HL-60 (cell line): ENCODE measurements at regions not wholly inside any gene's neighbourhood (a gene's known extent, or its start where the extent isn't known, plus 50 kb on each side); places are given as distances from the start of the nearest gene placed in this dataset.

ENCODE experiments used
- DNase-seq, 2 experiments: peaks; one replicate each; pipeline ENCODE4 v3.0.0-alpha.2; 2010 to 2020; ENCODE audit warnings: low read depth in 1 of 2, low spot score in 1 of 2
- H3K27ac ChIP-seq: fragments of 250-450 bp; sonication (Bioruptor Pico); replicated peaks from 2 replicates; pipeline ENCODE4 v1.5.1; 2020; ENCODE audit warnings: mild to moderate bottlenecking, moderate library complexity
- H3K27me3 ChIP-seq: fragments of 250-450 bp; sonication (Bioruptor Pico); 2 replicates; pipeline ENCODE4 v1.5.1; 2021; ENCODE audit warnings: mild to moderate bottlenecking, moderate library complexity; ENCODE audit not compliant: insufficient read depth, poor library complexity, severe bottlenecking
- H3K4me3 ChIP-seq: replicated peaks from 2 replicates; pipeline ENCODE4 v1.5.1; 2011; ENCODE audit warnings: mild to moderate bottlenecking, control low read depth, low read length; ENCODE audit not compliant: insufficient read depth
- GABPA ChIP-seq: IDR thresholded peaks from 2 replicates; pipeline ENCODE4 v1.6.1; 2012; ENCODE audit warnings: low read depth
- POLR2AphosphoS5 ChIP-seq: IDR thresholded peaks from 2 replicates; pipeline ENCODE4 v1.6.1; 2012; ENCODE audit warnings: low read depth
- REST ChIP-seq: IDR thresholded peaks from 2 replicates; pipeline ENCODE4 v1.6.1; 2012; ENCODE audit warnings: low read depth; ENCODE audit not compliant: insufficient replicate concordance
- SPI1 ChIP-seq: IDR thresholded peaks from 2 replicates; pipeline ENCODE4 v1.6.1; 2012; ENCODE audit warnings: low read depth, mild to moderate bottlenecking, borderline replicate concordance
- TF ChIP-seq, protein P1 (sequence below): IDR thresholded peaks from one replicate; pipeline ENCODE4 v1.5.1; 2011; ENCODE audit warnings: low read length, control low read depth, inconsistent platforms; ENCODE audit not compliant: insufficient read depth

GRCh38 chr4:59728496-59728895 lies 1471.6 kb upstream of the ADGRL3 start:
- DNase-seq: no peak
- TF ChIP-seq, protein P1, sequence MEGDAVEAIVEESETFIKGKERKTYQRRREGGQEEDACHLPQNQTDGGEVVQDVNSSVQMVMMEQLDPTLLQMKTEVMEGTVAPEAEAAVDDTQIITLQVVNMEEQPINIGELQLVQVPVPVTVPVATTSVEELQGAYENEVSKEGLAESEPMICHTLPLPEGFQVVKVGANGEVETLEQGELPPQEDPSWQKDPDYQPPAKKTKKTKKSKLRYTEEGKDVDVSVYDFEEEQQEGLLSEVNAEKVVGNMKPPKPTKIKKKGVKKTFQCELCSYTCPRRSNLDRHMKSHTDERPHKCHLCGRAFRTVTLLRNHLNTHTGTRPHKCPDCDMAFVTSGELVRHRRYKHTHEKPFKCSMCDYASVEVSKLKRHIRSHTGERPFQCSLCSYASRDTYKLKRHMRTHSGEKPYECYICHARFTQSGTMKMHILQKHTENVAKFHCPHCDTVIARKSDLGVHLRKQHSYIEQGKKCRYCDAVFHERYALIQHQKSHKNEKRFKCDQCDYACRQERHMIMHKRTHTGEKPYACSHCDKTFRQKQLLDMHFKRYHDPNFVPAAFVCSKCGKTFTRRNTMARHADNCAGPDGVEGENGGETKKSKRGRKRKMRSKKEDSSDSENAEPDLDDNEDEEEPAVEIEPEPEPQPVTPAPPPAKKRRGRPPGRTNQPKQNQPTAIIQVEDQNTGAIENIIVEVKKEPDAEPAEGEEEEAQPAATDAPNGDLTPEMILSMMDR: no peak
- TF ChIP-seq REST: no peak
- TF ChIP-seq SPI1: no peak
- TF ChIP-seq GABPA: no peak
- TF ChIP-seq POLR2AphosphoS5: no peak

GRCh38 chr4:59729321-59729720 lies 1470.8 kb upstream of the ADGRL3 start:
- H3K27me3 ChIP-seq: no peaks in the 10 kb centered on the region
- no peak overlapping the region for H3K4me3 ChIP-seq
- TF ChIP-seq, protein P1: no peak
- no peak for TF ChIP-seq SPI1
- no peak for TF ChIP-seq REST
- no peak for TF ChIP-seq POLR2AphosphoS5
- no peak for TF ChIP-seq GABPA
- DNase-seq: no peak
- no peak overlapping the region for H3K27ac ChIP-seq

More at GRCh38 chr4:59728496-59728895, 1471.6 kb upstream of the ADGRL3 start:
- H3K4me3 ChIP-seq: no peak overlapping the region
- H3K27ac ChIP-seq: no peak overlapping the region
- no peaks in the 10 kb centered on the region for H3K27me3 ChIP-seq

GRCh38 chr4:59748433-59748832 lies 1451.7 kb upstream of the ADGRL3 start:
- DNase-seq: no peak
- TF ChIP-seq SPI1: no peak
- TF ChIP-seq, protein P1: no peak
- no peak for TF ChIP-seq POLR2AphosphoS5
- no peak for TF ChIP-seq GABPA
- no peak for TF ChIP-seq REST
- no peak overlapping the region for H3K4me3 ChIP-seq

More at GRCh38 chr4:59748433-59748832, 1451.7 kb upstream of the ADGRL3 start:
- Histone ChIP-seq H3K27me3 (no peaks in the 10 kb centered on the region), H3K27ac (no peak overlapping the region)
